IPS DF 19.7 (cell line): ENCODE measurements at regions not wholly inside any gene's neighbourhood (a gene's known extent, or its start where the extent isn't known, plus 50 kb on each side); places are given as distances from the start of the nearest gene placed in this dataset.
"Not testable (repeated sequence)": the region's sequence is repeated elsewhere in the genome, so short reads cannot be mapped to it uniquely, and the experiment has no call there.

ENCODE experiments used
- DNase-seq: peaks from one replicate; pipeline ENCODE4 v3.0.0-alpha.2; 2013; ENCODE audit warnings: low read depth, low spot score

DNA sequence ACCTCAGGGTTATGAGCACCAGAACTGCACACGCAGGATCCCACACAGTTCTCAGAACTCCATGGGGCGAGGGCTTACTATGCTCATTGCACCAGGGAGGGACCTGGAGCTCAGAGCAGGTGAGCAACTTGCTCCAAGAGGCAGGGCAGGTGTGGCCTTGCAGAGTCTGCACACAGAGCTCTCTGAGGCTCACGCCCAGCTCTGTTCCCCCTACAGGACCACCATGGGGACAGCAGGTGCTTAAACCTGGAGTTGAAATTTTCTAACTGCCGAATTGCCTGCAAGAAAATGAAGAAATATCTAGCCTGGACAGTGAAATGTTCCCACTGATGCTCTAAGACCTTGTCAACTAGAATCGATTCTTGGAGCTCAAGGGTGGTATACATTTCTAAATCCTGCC, 49.9 kb upstream of the MSMB start:
- DNase-seq: not testable (repeated sequence)

DNA sequence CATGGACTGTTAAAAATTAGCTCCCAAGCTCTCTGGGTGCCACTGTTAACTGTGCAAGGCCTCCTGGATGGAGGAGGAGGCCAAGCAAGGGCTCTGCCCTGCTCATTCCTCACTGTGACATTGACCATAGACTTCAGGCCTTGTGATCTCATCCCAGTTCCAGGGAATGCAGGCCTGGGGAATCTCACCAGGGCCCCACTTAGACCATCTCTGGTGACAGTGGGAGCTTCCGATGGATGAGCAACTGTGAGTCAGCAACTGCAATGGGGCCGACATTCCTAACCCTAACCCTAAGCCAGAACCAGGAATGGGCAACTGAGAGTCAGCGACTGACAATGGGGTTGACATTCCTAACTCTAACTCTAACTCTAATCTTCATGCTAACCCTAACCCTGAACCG, 50.4 kb upstream of the MSMB start:
- DNase-seq: no peak

DNA sequence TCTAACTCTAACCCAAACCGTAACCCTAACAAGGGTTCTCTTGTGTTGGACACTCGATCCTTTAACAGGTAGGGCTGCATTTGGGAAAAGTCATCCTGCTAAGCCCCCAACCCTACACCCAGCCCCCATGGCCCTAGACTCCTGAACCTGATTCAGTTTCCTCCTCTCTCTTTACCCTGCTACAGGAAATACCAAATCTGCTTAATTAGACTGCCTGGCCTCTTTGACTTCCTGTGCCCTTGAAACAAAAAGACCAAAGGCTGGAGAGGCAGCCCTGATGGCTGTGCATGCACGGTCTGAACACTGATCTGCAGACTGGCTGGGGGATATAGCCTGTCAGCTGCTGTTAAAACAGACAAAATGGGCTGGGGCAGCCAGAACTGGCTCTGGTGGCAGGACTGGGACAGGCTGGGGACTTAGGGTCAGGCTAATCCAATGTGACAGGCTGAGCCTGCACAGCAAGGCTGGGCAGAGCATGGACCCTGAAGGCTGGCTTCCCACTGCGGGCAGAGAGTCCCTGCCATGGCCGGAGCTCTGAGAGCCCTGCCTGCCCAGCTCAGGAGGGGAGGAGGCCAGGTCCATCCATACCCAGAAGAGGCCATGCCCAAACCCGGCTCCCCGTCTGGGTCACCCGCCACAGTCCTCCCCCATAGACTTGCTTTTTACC, 51.0 kb upstream of the MSMB start:
- DNase-seq: no peak

DNA sequence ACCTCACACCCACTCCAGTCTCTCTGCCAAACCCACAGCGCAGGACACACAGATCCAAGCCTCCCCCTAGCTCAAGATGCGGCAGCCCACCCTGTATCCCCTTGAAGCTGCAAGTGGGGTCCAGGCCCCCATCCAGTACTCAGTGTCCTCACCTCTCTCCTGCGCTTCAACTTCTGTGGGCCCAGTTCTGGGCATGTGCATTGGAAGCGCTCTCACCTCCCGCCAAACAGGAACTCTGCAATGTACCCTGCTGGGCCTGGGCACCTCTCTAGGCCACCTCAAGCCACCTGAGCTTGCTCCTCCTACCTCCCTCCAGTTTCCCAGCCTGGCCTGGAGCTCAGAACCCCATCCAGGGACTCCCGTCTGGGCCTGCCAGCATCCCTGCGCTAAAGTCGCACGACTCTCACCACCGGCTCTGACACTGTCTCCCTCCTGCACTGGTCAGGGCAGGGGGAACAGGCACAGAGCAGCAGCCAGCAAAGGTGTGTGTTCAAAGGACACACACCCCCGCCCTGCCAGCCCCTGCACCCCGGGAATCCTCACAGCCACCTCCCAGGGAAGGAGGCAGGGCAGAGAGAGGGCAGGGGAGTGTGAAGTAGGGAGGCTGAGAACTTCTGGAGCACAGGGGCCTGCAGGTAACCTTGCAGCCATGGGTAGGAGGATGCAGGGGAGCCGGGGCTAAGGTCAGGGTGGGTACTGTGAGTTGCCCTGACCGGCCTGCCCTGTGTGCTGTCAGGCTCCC, 51.7 kb upstream of the MSMB start:
- no peak for DNase-seq

DNA sequence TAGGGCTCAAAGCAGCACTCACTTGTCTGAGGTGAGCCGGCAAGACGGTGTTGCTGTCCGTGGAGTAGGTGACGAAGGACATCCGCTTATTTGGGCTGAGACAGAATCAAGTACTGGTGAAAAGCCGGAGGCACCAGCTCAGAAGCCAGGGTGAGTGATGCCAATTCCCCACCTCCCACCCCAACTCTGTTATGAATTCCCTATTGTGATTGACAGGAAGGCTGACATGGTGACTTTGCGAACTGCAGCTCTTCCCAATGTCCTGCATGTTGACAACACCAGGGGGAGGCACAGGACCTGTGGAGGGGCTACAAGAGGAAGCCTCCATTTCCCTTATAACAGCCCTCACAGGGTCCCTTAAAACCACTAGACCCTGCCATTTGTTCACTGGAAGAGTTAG, 52.3 kb upstream of the MSMB start:
- no peak for DNase-seq

DNA sequence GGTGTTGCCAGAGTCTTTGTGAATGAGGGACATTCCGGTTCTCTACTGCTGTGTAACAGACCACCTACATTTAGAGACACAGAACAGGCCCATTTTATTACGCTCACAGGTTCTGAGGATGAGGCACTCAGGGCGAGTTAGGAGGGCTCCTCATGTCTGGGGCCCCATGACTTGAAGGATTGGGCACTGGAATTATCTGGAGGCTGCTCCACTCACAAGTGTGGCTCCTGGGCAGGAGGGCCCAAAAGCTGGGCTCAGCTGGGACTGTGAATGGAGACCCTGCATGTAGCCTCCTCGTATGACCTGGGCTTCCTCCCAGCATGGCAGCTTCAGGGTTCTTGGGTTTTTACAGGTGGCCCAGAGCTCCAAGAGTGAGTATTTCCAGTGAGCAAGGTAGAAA, 52.9 kb upstream of the MSMB start:
- DNase-seq: not testable (repeated sequence)

DNA sequence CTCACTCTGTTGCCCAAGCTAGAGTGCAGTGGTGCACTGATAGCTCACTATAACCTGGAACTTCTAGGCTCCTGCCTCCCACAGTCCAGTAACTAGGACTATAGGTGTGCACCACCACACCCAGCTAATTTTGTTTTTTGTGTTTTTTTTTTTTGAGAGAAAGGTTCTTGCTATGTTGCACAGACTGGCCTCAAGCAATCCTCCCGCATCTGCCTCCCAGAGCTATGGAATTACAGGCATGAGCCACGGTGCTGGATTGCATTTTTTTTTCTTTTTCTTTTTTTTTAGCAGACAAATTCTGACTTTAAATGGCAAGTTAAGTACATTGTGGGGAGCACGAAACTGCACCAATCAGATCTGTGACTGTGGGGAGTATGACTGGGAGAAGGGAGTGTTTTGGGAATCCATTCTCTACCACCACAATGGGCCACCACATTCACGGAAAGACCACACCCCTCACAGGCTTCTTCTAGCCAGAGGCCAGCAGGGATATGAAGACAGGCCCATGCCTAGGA, 58.1 kb upstream of the MSMB start:
- no peak for DNase-seq

DNA sequence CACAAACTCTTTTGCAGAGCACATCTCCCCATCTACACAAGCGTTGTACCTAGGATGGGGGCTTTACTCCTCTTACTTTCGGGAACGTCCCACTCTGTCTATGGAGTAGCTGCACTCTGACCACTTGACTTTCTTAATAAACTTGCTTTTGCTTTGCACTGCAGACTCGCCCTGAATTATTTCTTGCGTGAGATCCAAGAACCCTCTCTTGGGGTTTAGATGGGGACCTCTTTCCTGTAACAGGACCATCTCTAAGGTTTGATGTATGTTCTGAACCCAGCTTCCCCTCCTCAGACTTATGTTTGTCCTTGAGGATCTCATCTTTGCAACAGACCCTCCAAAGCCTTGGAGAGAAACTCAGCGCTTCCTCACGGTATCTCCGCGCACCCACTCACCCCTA, 59.3 kb upstream of the MSMB start:
- DNase-seq: not testable (repeated sequence)

DNA sequence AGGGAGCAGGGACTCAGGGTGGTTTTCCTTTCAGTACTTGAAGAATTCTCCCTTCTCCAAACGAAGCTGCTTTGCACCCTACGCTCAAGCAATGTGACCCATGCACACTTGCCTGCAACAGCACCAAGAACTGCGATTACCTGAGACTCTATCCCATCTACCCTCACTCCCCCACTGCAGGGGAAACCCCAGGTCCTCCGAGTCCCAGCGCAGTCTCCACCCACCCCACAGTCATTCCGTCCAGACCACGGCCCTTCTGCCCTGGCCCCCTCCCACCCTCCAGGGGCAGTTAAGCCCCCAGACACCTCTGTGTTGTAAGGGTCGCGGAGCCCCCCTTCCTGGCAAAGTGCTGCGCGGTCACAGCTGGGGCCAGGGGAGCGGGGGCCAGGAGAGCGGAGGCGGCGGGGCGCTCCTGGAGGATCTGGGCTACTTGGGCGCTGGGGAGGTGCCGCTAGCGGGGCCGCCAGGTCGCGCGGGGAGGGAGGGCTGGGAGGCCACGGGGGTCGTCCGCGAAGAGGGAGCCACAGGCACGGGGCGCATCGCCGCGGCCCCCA, 59.9 kb upstream of the MSMB start:
- not testable (repeated sequence) for DNase-seq

DNA sequence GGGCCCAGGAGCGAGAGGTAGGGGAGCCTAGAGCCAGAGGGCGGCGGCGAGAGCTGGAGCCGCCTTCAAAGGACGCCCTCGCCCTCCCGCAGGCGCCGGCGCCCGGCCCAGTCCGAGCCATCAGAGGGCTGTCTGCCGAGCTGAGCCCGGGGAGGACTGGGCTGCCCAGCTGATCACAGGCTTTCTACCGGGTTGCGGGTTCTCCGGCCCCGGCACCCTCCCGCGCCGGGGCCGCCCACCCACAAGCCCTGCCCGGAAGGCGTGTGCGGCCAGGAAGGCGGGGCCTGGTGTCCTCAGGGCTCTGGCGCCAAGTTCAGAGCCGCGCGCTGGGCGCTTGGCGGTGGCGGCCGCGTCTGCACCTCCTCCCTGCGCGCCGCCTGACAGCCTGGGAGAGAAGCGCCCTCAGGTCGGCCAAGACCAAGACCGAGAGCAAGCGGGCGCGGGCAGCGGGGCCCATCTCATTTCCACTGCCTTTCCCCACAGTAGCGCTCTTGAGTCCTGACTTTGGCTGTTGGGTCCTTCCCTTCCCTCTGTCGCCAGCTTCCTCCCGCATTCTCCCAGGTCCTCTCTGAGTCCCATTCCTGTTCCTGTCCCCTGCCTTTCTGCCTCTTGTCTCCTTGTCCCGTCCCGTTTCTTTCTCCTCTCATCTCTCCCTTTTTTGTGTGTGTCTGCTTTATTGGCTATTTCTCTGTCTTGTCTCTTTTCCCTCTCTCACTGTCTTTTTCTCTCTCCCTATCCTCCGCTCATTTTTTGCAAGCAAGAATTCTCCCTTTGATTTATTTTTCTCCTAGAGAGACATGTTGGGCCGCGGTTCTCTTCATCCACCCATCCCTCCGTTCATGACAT, 60.6 kb upstream of the MSMB start:
- no peak for DNase-seq

DNA sequence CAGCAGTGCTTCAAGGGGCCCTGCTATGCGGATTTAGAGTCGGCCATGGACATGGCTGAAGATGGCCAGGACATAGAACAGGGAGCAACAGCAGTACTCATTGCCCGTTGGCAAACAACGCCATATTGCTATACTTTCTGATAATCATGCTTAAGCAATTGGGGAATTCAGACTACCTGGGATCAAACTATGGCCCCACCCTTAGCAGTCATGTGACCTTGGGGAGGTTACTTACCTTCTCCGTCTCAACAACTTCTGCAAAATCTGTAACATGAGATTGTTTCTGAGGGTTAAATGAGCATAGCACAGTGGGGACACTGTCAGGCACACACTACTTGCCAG, 62.1 kb upstream of the MSMB start:
- DNase-seq: not testable (repeated sequence)

DNA sequence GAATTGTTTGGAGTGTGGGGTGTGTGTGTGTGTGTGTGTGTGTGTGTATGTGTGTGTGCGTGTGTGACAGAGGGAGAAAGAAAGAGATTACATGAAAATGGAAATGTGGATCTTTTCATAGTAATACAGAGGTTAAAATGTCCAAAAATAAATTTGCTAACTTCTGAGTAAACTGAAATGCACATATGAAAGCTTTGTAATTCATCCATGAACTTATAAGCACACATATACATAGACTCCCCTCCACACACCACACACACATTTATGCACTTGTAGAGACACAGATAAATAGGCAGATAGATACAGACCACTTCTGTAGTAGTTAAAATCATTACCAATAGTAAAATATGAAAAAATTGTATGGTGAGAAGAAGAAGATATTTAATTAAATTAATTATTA, 108.2 kb upstream of the MSMB start:
- DNase-seq: not testable (repeated sequence)

DNA sequence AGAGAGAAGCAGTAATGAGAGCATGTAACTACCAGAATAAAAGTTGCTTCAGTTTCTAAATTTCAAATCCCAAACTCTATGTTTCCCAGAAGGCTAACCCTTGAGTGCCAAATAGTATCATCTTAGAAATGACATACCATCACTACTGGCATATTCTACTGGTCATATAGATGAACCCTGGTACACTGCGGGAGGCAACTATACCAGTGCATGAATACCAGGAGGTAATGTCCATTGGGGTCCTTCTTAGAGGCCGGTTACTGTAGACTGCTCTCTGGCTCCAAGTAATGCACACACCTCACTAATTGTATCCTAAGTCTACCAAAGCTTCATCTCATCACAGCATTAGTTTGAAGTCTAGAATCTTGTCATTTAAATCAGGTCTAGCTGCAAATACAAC, 108.6 kb upstream of the MSMB start:
- DNase-seq: not testable (repeated sequence)

DNA sequence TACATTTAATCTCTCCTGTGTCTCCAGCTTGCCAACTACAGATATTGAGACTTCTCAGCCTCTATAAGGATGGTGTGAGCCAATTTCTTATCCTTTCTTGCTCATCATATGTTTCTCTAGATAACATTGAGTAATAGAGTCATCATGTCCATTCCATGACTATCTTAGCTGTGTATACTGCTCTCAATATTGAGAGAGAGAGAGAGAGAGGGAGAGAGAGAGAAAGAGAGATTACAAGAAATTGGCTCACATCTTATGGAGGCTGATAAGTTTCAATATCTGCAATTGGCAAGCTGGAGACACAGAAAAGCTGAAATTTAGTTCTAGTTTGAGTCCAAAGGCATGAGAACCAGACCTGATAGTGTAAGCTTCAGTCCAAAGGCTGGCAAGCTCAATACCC, 110.8 kb upstream of the MSMB start:
- not testable (repeated sequence) for DNase-seq

DNA sequence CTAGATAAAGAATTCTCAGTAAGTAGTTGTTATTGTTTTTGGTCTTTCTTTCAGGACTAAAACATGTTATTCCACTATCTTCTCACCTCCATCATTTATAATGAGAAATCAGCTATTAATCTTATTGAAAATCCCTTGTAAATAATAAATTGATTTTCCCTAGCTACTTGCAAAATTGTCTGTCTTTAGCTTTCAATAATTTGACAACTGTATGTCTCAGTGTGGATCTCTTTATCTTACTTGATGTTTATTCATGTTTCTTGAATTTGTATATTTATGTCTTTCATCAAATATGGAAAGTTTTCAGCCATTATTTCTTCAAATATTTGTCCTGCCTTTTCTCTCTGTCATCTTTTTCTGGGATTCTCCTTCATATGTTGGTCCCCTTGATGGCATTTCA, 117.1 kb upstream of the ANTXRL start:
- DNase-seq: no peak

DNA sequence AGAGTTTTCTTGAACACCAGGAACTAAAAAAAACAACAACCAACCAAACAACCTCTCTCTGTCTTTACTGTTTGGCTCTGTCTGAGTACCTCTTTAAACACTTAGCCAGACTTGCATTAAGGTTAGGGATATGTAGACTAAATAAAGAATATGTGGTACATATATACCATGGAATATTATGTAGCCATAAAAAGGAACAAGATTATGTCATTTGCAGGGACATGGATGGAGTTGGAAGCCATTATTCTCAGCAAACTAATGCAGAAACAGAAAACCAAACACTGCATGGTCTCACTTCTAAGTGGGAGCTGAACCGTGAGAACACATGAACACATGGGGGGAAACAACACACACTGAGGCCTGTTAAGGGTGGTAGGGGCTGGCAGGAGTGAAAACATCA, 116.0 kb upstream of the ANTXRL start:
- DNase-seq: no peak

DNA sequence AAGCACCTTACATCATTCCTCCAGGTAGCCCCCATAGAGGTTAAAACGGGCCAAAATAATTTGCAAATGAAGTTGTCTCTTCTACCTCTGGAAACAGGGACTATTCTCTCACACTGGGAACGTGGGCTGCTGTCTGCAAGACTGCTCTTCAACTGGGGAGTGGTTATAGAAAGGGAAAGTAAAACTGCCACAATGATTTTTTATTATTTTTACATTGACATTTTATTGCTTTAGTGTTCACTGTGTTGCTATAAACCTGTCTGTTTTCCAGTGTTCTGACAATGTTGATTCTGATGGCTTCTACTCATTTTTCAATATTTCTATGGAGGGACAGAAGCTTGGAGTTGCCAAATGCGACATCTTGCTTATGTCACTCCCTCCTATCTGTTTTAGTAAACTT, 115.1 kb upstream of the ANTXRL start:
- no peak for DNase-seq

DNA sequence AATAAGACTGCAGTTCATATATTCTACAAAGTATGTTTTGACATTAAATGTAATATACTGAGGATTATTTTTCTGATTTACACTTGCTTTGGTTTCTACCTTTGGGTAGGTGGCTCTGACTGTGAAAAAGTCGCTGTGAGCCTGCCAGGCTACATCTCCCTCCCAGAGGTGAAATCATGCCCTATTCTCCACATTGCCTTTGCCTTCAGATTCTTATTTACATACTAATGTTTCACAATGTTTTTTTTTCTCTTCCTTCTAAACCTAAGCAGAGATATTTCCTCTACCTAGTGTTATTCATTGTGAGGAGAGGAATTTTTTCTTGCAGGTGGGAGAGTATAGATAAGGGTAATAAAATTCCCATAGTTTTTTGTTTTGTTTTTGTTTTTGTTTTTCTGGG, 111.5 kb upstream of the ANTXRL start:
- no peak for DNase-seq

DNA sequence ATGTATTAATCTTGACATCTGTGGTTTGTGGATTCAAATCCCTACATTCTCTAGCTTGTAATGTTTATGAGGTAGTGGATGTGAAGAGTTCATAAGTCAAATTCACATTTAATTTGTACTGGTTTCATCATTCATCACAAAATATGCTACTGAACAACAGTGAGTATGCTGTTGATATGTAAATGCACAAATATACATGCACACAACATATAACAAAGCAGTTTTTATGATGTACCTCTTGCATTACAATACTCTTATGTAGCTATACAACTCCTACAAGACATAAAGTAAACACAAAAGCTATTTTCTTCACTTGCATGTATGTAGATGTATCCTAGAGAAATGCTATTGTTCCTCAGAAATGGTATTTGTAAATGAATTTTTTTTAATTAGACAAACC, 111.0 kb upstream of the ANTXRL start:
- no peak for DNase-seq

DNA sequence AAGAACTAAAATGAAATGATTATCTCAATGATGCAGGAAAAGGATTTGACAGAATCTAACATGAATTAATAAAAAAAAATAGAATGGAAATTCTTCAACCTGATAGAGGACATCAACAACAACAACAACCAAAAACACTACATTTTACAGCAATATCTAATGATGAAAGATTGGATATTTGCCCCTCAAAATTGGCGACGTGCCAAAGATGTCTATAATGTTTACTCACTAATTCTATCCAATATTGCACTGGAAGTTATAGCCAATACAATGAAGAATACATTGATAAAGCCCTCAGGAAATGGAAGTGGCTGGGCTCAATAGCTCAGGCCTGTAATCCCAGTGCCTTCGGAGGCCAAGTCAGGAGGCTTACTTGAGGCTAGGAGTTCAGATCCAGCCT, 99.4 kb upstream of the ANTXRL start:
- DNase-seq: not testable (repeated sequence)

DNA sequence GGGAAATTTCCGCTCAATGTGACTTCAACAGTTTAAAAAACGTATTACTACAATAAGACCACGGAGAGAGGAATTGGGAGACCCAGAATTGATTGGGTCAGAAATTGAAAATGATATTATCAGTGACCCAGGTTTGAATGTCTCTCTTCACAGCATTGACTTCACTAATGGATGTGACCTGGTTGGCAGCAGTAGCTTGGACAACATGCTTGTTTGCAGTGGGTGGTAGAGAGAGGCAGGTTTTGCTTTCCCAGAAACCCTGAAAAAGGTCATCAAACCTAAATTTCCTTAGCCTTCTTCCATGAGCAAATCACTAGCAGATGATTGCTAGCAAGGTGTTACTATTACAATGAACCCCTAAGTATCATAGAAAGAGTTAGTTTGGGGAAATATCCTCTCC, 89.7 kb upstream of the ANTXRL start:
- DNase-seq: no peak

DNA sequence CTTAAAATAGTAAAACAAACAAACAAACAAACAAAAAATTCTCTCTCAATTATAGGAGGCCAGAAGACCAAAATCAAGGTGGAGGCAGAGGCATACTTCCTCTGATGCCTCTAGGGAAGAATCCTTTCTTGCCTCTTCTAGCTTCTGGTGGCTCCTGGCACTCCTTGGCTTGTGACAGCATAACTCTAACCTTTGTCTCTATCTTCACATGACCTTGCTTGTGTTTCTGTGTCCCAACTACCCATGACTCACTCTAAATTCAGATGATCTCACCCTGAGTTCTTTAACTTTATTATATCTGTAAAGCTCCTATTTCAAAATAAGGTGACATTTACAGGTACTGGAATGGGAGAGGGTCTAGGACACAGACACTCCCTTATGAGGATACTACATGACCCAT, 88.3 kb upstream of the ANTXRL start:
- DNase-seq: no peak
